DOHH2 (cell line): ENCODE measurements at regions not wholly inside any gene's neighbourhood (a gene's known extent, or its start where the extent isn't known, plus 50 kb on each side); places are given as distances from the start of the nearest gene placed in this dataset.

ENCODE experiments used
- H3F3A ChIP-seq: fragments of 200-600 bp; sonication (generic), shearing (Covaris generic); 2 replicates; pipeline ENCODE4 v1.6.0; 2016; ENCODE audit warnings: antibody characterized with exemption, mild to moderate bottlenecking; ENCODE audit not compliant: control insufficient read depth, insufficient read depth
- H3K27ac ChIP-seq: fragments of 200-600 bp; sonication (generic); 2 replicates; pipeline ENCODE4 v1.5.1; 2014; ENCODE audit warnings: low read depth, mild to moderate bottlenecking, low read length, moderate library complexity
- H3K27me3 ChIP-seq: fragments of 200-600 bp; sonication (generic); 2 replicates; pipeline ENCODE4 v1.6.1; 2014; ENCODE audit warnings: mild to moderate bottlenecking, low read length, mixed read lengths; ENCODE audit not compliant: control insufficient read depth
- H3K36me3 ChIP-seq: fragments of 200-600 bp; sonication (generic); 2 replicates; pipeline ENCODE4 v1.6.1; 2014; ENCODE audit warnings: mild to moderate bottlenecking, low read length, moderate library complexity, mixed read lengths; ENCODE audit not compliant: control insufficient read depth
- H3K4me1 ChIP-seq: fragments of 200-600 bp; sonication (generic); 2 replicates; pipeline ENCODE4 v1.6.1; 2014; ENCODE audit warnings: mild to moderate bottlenecking, low read length, mixed read lengths; ENCODE audit not compliant: control insufficient read depth
- H3K4me2 ChIP-seq: fragments of 200-600 bp; sonication (generic); 2 replicates; pipeline ENCODE4 v1.6.0; 2014; ENCODE audit warnings: mild to moderate bottlenecking, low read length, moderate library complexity
- H3K4me3 ChIP-seq: fragments of 200-600 bp; sonication (generic); 2 replicates; pipeline ENCODE4 v1.5.1; 2014; ENCODE audit warnings: mild to moderate bottlenecking, low read length, mixed read lengths
- H3K79me2 ChIP-seq: fragments of 200-600 bp; sonication (generic); 2 replicates; pipeline ENCODE4 v1.6.1; 2014; ENCODE audit warnings: mild to moderate bottlenecking, low read length, mixed read lengths; ENCODE audit not compliant: control insufficient read depth
- H3K9me2 ChIP-seq: fragments of 200-600 bp; sonication (generic); replicated peaks from 2 replicates; pipeline ENCODE4 v1.6.1; 2014; ENCODE audit warnings: mild to moderate bottlenecking, low read length, mixed read lengths; ENCODE audit not compliant: control insufficient read depth
- H3K9me3 ChIP-seq: fragments of 200-600 bp; sonication (generic); 2 replicates; pipeline ENCODE4 v1.6.1; 2014; ENCODE audit warnings: antibody characterized with exemption, low read length, mixed read lengths; ENCODE audit not compliant: control insufficient read depth, insufficient read depth
- H4K20me1 ChIP-seq: fragments of 200-600 bp; sonication (generic); 2 replicates; pipeline ENCODE4 v1.6.0; 2014; ENCODE audit warnings: low read depth, mild to moderate bottlenecking, antibody characterized with exemption, low read length, moderate library complexity; ENCODE audit not compliant: control insufficient read depth, insufficient read depth
- EZH2phosphoT487 ChIP-seq: fragments of 200-600 bp; sonication (generic); IDR thresholded peaks from 2 replicates; pipeline ENCODE4 v1.6.1; 2017; ENCODE audit warnings: borderline replicate concordance, mild to moderate bottlenecking, antibody characterized with exemption, low read length, moderate library complexity, mixed read lengths
- TF ChIP-seq, protein P1 (sequence below): fragments of 200-600 bp; sonication (generic); IDR thresholded peaks from one replicate; pipeline ENCODE4 v1.5.1; 2014; ENCODE audit warnings: antibody characterized with exemption, mild to moderate bottlenecking, low read depth, low read length; ENCODE audit not compliant: poor library complexity, severe bottlenecking

DNA sequence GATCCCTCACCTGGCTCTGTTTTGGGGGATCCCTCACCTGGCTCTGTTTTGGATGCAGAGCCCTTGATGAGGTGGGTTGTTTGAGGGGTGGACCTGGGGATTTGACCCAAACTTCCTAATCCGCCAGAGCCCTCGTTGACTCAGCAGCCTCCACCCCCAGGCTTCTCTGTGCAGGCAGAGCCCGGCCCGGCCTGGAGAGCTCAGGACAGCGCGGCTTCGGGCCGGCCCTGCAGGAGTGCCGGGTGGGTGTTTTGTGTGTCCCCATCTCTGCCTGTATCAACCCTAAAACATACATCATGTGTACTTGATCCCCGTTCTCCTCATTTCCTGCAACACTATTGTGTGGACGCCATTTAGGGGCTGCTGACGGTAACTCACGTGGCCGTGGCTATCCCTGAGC lies 124.2 kb downstream of the SIK1 start:
- H3K9me3 ChIP-seq = no peaks in the 10 kb centered on the region
- H4K20me1 ChIP-seq = no peaks in the 10 kb centered on the region
- peaks cover 20% of the 10 kb centered on the region for H3K4me1 ChIP-seq
- no peak overlapping the region for H3K27ac ChIP-seq
- H3K36me3 ChIP-seq = no peaks in the 10 kb centered on the region
- no peaks in the 10 kb centered on the region for H3K79me2 ChIP-seq
- H3K4me3 ChIP-seq = no peak overlapping the region
- no peaks in the 10 kb centered on the region for H3K27me3 ChIP-seq
- no peak for TF ChIP-seq EZH2phosphoT487
- TF ChIP-seq, protein P1, sequence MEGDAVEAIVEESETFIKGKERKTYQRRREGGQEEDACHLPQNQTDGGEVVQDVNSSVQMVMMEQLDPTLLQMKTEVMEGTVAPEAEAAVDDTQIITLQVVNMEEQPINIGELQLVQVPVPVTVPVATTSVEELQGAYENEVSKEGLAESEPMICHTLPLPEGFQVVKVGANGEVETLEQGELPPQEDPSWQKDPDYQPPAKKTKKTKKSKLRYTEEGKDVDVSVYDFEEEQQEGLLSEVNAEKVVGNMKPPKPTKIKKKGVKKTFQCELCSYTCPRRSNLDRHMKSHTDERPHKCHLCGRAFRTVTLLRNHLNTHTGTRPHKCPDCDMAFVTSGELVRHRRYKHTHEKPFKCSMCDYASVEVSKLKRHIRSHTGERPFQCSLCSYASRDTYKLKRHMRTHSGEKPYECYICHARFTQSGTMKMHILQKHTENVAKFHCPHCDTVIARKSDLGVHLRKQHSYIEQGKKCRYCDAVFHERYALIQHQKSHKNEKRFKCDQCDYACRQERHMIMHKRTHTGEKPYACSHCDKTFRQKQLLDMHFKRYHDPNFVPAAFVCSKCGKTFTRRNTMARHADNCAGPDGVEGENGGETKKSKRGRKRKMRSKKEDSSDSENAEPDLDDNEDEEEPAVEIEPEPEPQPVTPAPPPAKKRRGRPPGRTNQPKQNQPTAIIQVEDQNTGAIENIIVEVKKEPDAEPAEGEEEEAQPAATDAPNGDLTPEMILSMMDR = no peak
- H3F3A ChIP-seq = no peaks in the 10 kb centered on the region
- H3K9me2 ChIP-seq = no peaks in the 10 kb centered on the region
- no peak overlapping the region for H3K4me2 ChIP-seq

- Histone ChIP-seq H3K9me2 (no peaks in the 10 kb centered on the region), H3K36me3 (no peaks in the 10 kb centered on the region), H3K27ac (no peak overlapping the region), H3K27me3 (no peaks in the 10 kb centered on the region), H3F3A (no peaks in the 10 kb centered on the region), H3K4me2 (no peak overlapping the region), H3K79me2 (no peaks in the 10 kb centered on the region), H4K20me1 (no peaks in the 10 kb centered on the region), H3K4me3 (no peak overlapping the region), H3K4me1 (peaks cover 23% of the 10 kb centered on the region), H3K9me3 (no peaks in the 10 kb centered on the region)
- no peak for TF ChIP-seq EZH2phosphoT487
- TF ChIP-seq, protein P1 = no peak
Measured at GRCh38 chr21:43302062-43302700, 124.8 kb downstream of the SIK1 start.

- no peaks in the 10 kb centered on the region for H3K36me3 ChIP-seq
- no peaks in the 10 kb centered on the region for H3K79me2 ChIP-seq
- no peak overlapping the region for H3K4me3 ChIP-seq
- H3K9me3 ChIP-seq = no peaks in the 10 kb centered on the region
- H3F3A ChIP-seq = no peaks in the 10 kb centered on the region
- no peaks in the 10 kb centered on the region for H4K20me1 ChIP-seq
- no peak overlapping the region for H3K27ac ChIP-seq
- TF ChIP-seq, protein P1 = no peak
- no peak for TF ChIP-seq EZH2phosphoT487
- H3K9me2 ChIP-seq = no peaks in the 10 kb centered on the region
- no peaks in the 10 kb centered on the region for H3K27me3 ChIP-seq
- peaks cover 30% of the 10 kb centered on the region for H3K4me1 ChIP-seq
- no peak overlapping the region for H3K4me2 ChIP-seq
Measured at GRCh38 chr21:43301409-43302061, 125.4 kb downstream of the SIK1 start.
